OCI-LY7 (cell line): ENCODE measurements at regions not wholly inside any gene's neighbourhood (a gene's known extent, or its start where the extent isn't known, plus 50 kb on each side); places are given as distances from the start of the nearest gene placed in this dataset.

Source experiments
- BruUV-seq: library from RNA; stranded (reverse); fragments of 400-500 nt; replicated peaks from 2 replicates; lab custom pipeline; 2021; lab: Mats Ljungman, UMichigan
- CTCF ChIA-PET: fragments of 300-600 bp; sonication (Branson Sonifier 250); formaldehyde crosslinking; loops from one replicate; lab custom pipeline; 2022; ENCODE audit warnings: antibody characterized with exemption; ENCODE audit not compliant: unreplicated experiment; lab: Charles Lee
- POLR2A ChIA-PET: fragments of 300-600 bp; sonication (Branson Sonifier 250); formaldehyde crosslinking; loops from one replicate; lab custom pipeline; 2022; ENCODE audit warnings: antibody characterized with exemption; lab: Charles Lee
- DNase-seq: peaks from one replicate; pipeline ENCODE4 v3.0.0-alpha.2; 2015; ENCODE audit warnings: low spot score
- H2AFZ ChIP-seq: fragments of 200-600 bp; sonication (generic), shearing (Covaris generic); 2 replicates; pipeline ENCODE4 v1.6.1; 2014; ENCODE audit warnings: mild to moderate bottlenecking, antibody characterized with exemption, low read length, moderate library complexity
- H3K27ac ChIP-seq: fragments of 200-600 bp; sonication (generic); 2 replicates; pipeline ENCODE4 v1.5.1; 2014; ENCODE audit warnings: mixed run types, low read depth, mild to moderate bottlenecking, moderate library complexity, low read length, inconsistent platforms; ENCODE audit not compliant: poor library complexity, severe bottlenecking
- H3K36me3 ChIP-seq: fragments of 200-600 bp; sonication (generic); 2 replicates; pipeline ENCODE4 v1.6.1; 2014; ENCODE audit warnings: mild to moderate bottlenecking, antibody characterized with exemption, low read length, moderate library complexity, mixed read lengths; ENCODE audit not compliant: insufficient read depth
- H3K4me1 ChIP-seq: fragments of 200-600 bp; sonication (generic); 2 replicates; pipeline ENCODE4 v1.5.1; 2014; ENCODE audit warnings: mild to moderate bottlenecking, low read length; ENCODE audit not compliant: insufficient read depth, poor library complexity, severe bottlenecking
- H3K4me2 ChIP-seq: fragments of 200-600 bp; sonication (generic); 2 replicates; pipeline ENCODE4 v1.6.1; 2014; ENCODE audit warnings: mild to moderate bottlenecking, low read length
- H3K4me3 ChIP-seq: fragments of 200-600 bp; sonication (generic); 2 replicates; pipeline ENCODE4 v1.5.1; 2014; ENCODE audit warnings: mild to moderate bottlenecking, low read depth, low read length; ENCODE audit not compliant: poor library complexity, severe bottlenecking
- H3K79me2 ChIP-seq: fragments of 200-600 bp; sonication (generic); 2 replicates; pipeline ENCODE4 v1.6.1; 2016; ENCODE audit warnings: low read depth, mild to moderate bottlenecking, low read length, moderate library complexity, mixed read lengths; ENCODE audit not compliant: insufficient read depth
- H3K9me2 ChIP-seq: fragments of 200-600 bp; sonication (generic); 2 replicates; pipeline ENCODE4 v1.6.1; 2016; ENCODE audit warnings: mild to moderate bottlenecking, low read length, mixed read lengths; ENCODE audit not compliant: insufficient read depth
- H3K9me3 ChIP-seq: fragments of 200-600 bp; sonication (generic); 2 replicates; pipeline ENCODE4 v1.6.1; 2014; ENCODE audit warnings: mild to moderate bottlenecking, mixed run types, low read length, mixed read lengths
- H4K20me1 ChIP-seq: fragments of 200-600 bp; sonication (generic); 2 replicates; pipeline ENCODE4 v1.6.1; 2014; ENCODE audit warnings: mild to moderate bottlenecking, antibody characterized with exemption, low read length, moderate library complexity, mixed read lengths; ENCODE audit not compliant: insufficient read depth
- EZH2phosphoT487 ChIP-seq: fragments of 200-600 bp; sonication (generic); IDR thresholded peaks from 2 replicates; pipeline ENCODE4 v1.6.1; 2018; ENCODE audit warnings: low read depth, borderline replicate concordance, mild to moderate bottlenecking, mixed run types, antibody characterized with exemption, low read length, moderate library complexity, mixed read lengths
- intact Hi-C: fragments of 100-400 bp; cut with micrococcal nuclease; formaldehyde crosslinking; loops from one replicate; pipeline ENCODE4 v1.10.0; 2022; ENCODE audit not compliant: unreplicated experiment
- TF ChIP-seq, protein P1 (sequence below): fragments of 200-600 bp; sonication (generic); conservative IDR thresholded peaks from 2 replicates; pipeline ENCODE4 v1.5.1; 2014; ENCODE audit warnings: mild to moderate bottlenecking, antibody characterized with exemption, low read length, moderate library complexity, mixed read lengths

DNA sequence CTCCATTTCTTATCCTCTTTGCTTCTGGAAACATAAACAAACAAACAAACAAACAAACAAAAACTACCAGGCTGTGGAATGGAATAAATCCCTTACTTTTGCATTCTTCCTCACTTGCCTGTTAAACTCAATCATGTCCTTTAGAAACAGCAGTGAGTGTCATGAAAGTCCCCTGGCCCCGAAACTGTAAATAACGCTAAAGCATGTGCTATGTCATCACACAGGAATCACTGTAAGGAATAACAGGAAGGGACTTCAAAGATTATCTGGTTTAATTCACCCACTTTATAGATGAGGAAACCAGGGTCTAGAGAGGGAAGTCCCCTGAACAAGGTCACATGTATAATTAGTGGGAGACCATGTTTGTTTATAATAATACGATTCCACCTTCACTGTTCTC lies 159.4 kb upstream of the MEOX2 start:
- POLR2A ChIA-PET = interaction anchor here (0.8 kb wide), 1 partner anchor 91 kb away, joined by 3 read pairs; no protein-coding TSS in a partner anchor

DNA sequence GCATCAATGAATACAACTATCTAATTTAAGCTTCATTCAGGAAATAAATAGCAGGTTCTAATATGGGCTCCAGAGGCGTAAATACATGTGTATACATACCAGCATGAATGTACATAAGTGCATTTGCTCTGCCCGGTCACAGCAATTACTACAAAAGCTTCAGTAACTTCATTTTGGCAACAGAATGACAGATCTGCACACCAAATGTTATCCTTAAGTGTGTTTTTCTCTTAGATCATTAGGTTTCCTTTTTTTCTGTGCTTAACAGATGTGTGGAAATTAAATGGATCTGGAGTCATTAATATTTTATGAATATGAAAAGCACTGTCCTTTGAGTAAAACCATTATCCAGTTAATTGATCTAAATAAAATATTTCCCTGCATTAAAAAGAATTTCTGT lies 159.0 kb upstream of the MEOX2 start:
- Histone ChIP-seq H3K9me3 (no peaks in the 10 kb centered on the region), H3K9me2 (no peaks in the 10 kb centered on the region), H3K36me3 (no peaks in the 10 kb centered on the region), H4K20me1 (no peaks in the 10 kb centered on the region), H2AFZ (no peak overlapping the region), H3K79me2 (no peaks in the 10 kb centered on the region), H3K27ac (no peak overlapping the region), H3K4me1 (no peaks in the 10 kb centered on the region), H3K4me3 (no peak overlapping the region), H3K4me2 (no peak overlapping the region)
- ChIA-PET CTCF (no interaction called here), POLR2A (no interaction called here)
- BruUV-seq = no TSS peak
- no peak for DNase-seq
- intact Hi-C loops = no loop called here
- TF ChIP-seq, protein P1, sequence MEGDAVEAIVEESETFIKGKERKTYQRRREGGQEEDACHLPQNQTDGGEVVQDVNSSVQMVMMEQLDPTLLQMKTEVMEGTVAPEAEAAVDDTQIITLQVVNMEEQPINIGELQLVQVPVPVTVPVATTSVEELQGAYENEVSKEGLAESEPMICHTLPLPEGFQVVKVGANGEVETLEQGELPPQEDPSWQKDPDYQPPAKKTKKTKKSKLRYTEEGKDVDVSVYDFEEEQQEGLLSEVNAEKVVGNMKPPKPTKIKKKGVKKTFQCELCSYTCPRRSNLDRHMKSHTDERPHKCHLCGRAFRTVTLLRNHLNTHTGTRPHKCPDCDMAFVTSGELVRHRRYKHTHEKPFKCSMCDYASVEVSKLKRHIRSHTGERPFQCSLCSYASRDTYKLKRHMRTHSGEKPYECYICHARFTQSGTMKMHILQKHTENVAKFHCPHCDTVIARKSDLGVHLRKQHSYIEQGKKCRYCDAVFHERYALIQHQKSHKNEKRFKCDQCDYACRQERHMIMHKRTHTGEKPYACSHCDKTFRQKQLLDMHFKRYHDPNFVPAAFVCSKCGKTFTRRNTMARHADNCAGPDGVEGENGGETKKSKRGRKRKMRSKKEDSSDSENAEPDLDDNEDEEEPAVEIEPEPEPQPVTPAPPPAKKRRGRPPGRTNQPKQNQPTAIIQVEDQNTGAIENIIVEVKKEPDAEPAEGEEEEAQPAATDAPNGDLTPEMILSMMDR = no peak
- no peak for TF ChIP-seq EZH2phosphoT487

More for the DNA sequence above, 159.4 kb upstream of the MEOX2 start:
- no peaks in the 10 kb centered on the region for H3K9me2 ChIP-seq
- no peaks in the 10 kb centered on the region for H4K20me1 ChIP-seq
- H3K36me3 ChIP-seq = no peaks in the 10 kb centered on the region
- intact Hi-C loops = no loop called here
- CTCF ChIA-PET = no interaction called here
- no peak for TF ChIP-seq EZH2phosphoT487
- TF ChIP-seq, protein P1 = no peak
- no TSS peak for BruUV-seq
- no peak overlapping the region for H2AFZ ChIP-seq
- H3K4me2 ChIP-seq = no peak overlapping the region
- H3K27ac ChIP-seq = no peak overlapping the region
- no peak overlapping the region for H3K4me3 ChIP-seq
- no peaks in the 10 kb centered on the region for H3K9me3 ChIP-seq
- DNase-seq = no peak
- H3K79me2 ChIP-seq = no peaks in the 10 kb centered on the region
- no peaks in the 10 kb centered on the region for H3K4me1 ChIP-seq

DNA sequence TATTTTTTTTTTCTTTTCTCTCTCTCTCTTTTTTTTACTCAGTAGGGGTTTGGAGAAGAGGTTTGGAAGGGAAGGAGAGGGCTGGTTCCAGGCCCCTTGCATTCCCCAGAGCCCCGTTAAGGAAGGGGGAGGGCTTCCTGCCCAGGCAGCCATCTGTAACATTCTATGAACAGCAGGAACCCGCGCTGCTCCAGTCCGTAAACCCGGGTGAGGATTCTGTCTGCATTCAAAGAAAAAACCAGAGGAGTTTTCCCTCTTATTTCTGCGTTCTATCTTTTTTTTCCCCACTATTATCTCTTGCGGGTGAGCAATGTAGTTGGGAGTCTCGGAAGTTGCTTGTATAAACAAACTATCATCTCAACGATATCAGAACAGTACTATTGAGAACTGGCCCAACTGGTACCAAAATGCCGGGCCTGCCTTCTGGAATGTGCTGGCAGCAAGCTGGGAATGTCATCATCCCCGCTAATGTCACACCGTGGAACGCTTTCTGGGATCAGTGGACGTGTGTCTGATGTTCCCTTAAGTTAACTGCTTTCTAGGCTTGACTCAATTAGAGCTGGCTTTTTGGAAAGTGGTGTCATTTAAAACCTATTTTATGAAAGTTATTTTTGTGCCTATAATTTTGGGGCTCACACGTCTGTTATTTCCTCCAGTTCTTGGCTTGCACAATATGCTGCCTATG lies 153.1 kb upstream of the MEOX2 start:
- Histone ChIP-seq H3K27ac (no peak overlapping the region), H3K4me1 (no peaks in the 10 kb centered on the region), H3K79me2 (no peaks in the 10 kb centered on the region), H3K4me3 (no peak overlapping the region), H3K4me2 (no peak overlapping the region), H4K20me1 (no peaks in the 10 kb centered on the region), H3K9me3 (no peaks in the 10 kb centered on the region), H3K36me3 (no peaks in the 10 kb centered on the region), H3K9me2 (no peaks in the 10 kb centered on the region), H2AFZ (no peak overlapping the region)
- ChIA-PET CTCF (no interaction called here), POLR2A (no interaction called here)
- TF ChIP-seq, protein P1 = no peak
- no peak for TF ChIP-seq EZH2phosphoT487
- no TSS peak for BruUV-seq
- intact Hi-C loops = no loop called here
- DNase-seq = no peak
